GM12891 (cell line): ENCODE measurements at regions not wholly inside any gene's neighbourhood (a gene's known extent, or its start where the extent isn't known, plus 50 kb on each side); places are given as distances from the start of the nearest gene placed in this dataset.

Experiments
- DNase-seq: peaks from one replicate; pipeline ENCODE4 v3.0.0; 2011; ENCODE audit warnings: low spot score; ENCODE audit not compliant: insufficient read length
- FAIRE-seq: peaks from 2 replicates; lab custom pipeline; 2011; peaks lifted over from hg19 to GRCh38; lab: Jason Lieb, UNC
- PAX5 ChIP-seq: IDR thresholded peaks from 2 replicates; pipeline ENCODE4 v1.6.1; 2011; ENCODE audit warnings: low read length, moderate library complexity, mild to moderate bottlenecking; ENCODE audit not compliant: insufficient read depth, severe bottlenecking
- POLR2A ChIP-seq: IDR thresholded peaks from 2 replicates; pipeline ENCODE4 v1.6.1; 2011; ENCODE audit warnings: low read depth, low read length, control low read depth
- POLR2AphosphoS5 ChIP-seq: IDR thresholded peaks from 2 replicates; pipeline ENCODE4 v1.6.1; 2011; ENCODE audit warnings: low read depth, low read length, control low read depth
- POU2F2 ChIP-seq: IDR thresholded peaks from 2 replicates; pipeline ENCODE4 v1.6.1; 2011; ENCODE audit warnings: low read depth, mild to moderate bottlenecking, control low read depth, low read length, moderate library complexity
- SPI1 ChIP-seq: IDR thresholded peaks from 2 replicates; pipeline ENCODE4 v1.6.1; 2011; ENCODE audit warnings: low read depth, low read length, control low read depth
- TAF1 ChIP-seq: IDR thresholded peaks from 2 replicates; pipeline ENCODE4 v1.6.1; 2011; ENCODE audit warnings: low read depth, low read length, control low read depth

DNA sequence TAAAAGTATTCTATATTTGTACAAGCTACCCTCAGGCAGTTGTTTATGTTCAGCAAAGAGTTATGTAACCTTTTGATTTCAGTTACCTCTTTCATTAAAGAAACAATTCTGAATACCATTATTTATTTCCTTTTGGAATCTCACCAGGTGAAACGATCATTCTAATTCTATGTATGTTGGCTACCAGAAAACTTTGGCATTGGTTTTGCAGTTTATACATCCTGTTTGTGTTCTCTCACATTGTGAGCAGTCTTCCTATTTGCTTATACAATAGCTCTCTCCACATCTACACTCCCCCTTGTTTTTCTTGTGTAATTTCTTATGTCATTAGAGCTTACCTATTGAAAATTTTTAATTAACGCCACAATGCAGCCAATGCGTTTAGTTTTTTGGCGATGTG, 276.0 kb upstream of the MPDZ start:
- TF ChIP-seq POU2F2 (no peak), POLR2A (no peak), PAX5 (no peak)

DNA sequence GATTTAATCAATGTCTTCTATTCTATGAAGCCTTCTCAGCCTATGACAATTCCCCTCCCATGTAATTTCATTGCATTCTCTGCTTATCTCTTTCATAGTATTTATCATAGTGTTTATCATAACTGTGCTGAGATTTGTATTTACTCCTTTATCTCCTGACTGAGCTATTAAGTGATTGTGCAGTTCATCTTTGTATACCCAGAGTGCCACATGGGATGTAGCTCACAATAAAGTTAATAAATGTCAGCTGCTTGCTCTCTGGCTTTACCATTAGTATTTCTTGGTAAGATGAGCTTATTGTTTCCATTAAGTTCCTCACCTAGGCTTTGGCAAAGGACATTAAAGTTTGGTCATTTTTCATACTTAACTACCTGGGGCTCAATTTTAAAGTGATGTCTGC, 275.1 kb upstream of the MPDZ start:
- FAIRE-seq (no peak), DNase-seq (no peak)
- no peak for TF ChIP-seq POU2F2
- no peak for TF ChIP-seq TAF1
- TF ChIP-seq POLR2AphosphoS5 = no peak
- no peak for TF ChIP-seq PAX5
- TF ChIP-seq SPI1 = no peak
- no peak for TF ChIP-seq POLR2A

More for the DNA sequence above, 276.0 kb upstream of the MPDZ start:
- DNase-seq = no peak
- no peak for FAIRE-seq

DNA sequence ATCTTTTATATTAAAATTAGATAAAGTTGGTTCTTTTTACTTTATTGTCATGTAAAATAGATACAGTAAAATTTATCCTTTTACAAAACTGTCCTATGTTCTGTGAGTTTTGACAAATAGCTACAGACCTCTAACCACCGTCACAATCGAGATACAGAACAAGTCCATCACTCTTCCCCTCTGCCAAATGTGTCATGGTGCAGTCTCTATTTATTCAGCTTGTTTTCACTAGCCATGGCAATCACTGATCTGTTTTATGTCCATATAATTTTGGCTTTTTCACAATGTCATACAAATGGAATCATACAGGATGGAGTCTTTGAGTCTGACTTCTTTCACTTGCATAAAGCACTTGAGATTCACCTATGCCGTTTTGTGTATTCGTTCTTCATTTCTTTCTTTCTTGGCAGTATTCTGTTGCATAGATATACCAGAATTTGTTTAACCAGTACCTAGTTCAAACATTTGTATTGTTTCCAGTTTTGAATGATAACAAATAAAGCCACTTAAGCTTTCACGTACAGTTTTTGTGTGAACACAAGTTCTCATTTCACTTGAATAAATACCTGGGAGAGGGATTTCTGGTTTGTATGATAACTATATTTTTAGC, 273.2 kb upstream of the MPDZ start:
- no peak for FAIRE-seq
- DNase-seq = no peak
- TF ChIP-seq POLR2AphosphoS5 (no peak), POU2F2 (no peak), SPI1 (no peak), POLR2A (no peak), TAF1 (no peak), PAX5 (no peak)

DNA sequence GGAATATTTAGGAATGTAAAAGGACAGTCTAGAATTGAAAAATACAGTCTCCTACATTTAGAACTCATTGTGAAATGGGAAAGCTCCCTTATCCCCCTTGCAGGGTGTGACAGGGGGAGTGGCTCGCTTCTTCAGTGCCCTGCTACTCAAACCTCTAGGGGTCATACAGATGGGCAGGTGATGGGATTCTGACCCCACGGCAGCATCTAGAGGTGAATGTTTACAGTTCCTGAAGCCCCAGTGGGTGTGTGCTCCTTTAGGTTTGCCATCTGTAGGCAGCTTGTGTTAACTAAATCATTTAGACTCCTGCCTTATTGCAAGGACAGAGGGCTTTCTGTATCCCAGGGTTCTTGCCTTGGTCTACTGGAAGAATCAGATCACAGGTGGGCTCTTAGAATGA, 271.0 kb upstream of the MPDZ start:
- DNase-seq = no peak
- TF ChIP-seq POLR2AphosphoS5 (no peak), TAF1 (no peak), POLR2A (no peak), SPI1 (no peak), PAX5 (no peak), POU2F2 (no peak)
- no peak for FAIRE-seq

DNA sequence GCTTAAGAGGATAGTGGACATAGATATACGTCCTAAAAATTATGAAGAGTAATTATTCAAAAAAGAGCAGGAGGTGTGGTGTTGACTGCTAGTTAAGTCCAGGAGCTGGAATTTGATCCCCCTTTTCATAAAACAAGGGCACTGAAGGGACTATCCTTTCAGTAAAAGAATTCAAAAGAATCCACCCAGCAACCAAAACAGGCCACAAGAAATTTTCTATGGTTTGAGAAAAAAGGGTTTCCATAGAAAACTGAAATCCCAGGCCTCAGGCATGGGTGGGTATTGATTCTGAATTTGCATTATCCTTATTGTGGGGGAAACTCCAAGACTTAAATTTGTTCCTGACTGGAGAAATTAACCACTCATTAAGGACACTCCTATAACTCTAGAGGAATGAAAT, 269.0 kb upstream of the MPDZ start:
- TF ChIP-seq PAX5 = no peak
- FAIRE-seq (no peak), DNase-seq (no peak)

DNA sequence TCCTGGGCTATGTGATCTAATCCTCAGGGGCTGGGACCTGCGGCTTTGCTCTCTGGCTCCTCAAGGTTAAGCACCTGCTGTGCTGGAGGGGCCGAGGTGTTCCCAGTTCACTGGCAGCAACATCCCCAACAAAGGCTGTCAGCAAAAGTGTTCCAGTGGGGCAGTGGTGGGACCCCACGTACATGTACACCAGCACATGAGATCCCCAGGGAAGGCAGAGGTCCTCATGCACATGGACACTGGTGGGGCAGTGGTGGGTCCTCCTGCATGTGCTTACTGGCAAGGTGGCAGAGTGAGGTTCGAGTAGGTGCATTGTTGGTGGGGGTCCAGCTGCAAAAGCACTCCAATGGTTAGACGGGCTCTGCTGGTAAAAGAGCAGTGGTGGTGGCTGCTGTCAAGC, 255.6 kb upstream of the MPDZ start:
- no peak for DNase-seq
- no peak for FAIRE-seq
- TF ChIP-seq PAX5 = no peak
- TF ChIP-seq POLR2A = no peak
- no peak for TF ChIP-seq TAF1
- TF ChIP-seq SPI1 = no peak
- no peak for TF ChIP-seq POLR2AphosphoS5
- no peak for TF ChIP-seq POU2F2

DNA sequence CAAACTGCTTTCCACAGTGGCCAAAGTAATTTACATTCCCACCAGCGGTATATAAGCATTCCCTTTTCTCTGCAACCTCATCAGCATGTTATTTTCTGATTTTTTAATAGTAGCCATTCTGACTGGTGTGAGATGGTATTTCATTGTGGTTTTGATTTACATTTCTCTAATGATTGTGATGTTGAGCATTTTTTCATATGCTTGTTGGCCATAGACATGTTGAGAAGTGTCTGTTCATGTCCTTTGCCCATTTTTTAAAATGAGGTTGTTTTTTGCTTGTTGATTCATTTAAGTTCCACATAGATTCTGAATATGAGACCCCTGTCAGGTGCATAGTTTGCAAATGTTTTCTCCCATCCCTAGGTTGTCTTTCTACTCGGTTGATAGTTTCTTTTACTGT, 254.5 kb upstream of the MPDZ start:
- TF ChIP-seq SPI1 (no peak), POLR2A (no peak), POU2F2 (no peak), PAX5 (no peak), POLR2AphosphoS5 (no peak), TAF1 (no peak)
- DNase-seq = no peak
- FAIRE-seq = no peak

DNA sequence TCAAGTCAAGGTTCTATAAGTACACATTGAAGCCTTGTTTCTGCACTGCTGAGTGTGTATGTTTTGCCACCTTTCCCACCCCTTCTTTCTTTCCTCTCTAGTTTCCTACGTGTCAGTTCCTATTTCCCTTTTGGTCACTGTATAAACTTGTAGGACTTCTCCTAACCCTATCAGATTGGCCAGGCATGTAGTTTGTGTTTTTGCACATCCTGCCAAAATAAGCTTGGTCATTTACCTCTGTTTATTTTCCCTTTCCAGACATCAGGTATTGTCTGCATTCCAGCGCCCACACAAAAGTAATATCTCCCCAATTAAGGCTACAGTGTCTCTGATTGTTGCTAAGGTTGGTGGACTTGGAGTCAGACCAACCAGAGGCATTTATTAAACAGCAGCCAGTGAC, 252.9 kb upstream of the MPDZ start:
- no peak for DNase-seq
- FAIRE-seq = no peak
- TF ChIP-seq PAX5 = no peak
- no peak for TF ChIP-seq POLR2AphosphoS5
- no peak for TF ChIP-seq SPI1
- no peak for TF ChIP-seq POU2F2
- no peak for TF ChIP-seq TAF1
- no peak for TF ChIP-seq POLR2A

DNA sequence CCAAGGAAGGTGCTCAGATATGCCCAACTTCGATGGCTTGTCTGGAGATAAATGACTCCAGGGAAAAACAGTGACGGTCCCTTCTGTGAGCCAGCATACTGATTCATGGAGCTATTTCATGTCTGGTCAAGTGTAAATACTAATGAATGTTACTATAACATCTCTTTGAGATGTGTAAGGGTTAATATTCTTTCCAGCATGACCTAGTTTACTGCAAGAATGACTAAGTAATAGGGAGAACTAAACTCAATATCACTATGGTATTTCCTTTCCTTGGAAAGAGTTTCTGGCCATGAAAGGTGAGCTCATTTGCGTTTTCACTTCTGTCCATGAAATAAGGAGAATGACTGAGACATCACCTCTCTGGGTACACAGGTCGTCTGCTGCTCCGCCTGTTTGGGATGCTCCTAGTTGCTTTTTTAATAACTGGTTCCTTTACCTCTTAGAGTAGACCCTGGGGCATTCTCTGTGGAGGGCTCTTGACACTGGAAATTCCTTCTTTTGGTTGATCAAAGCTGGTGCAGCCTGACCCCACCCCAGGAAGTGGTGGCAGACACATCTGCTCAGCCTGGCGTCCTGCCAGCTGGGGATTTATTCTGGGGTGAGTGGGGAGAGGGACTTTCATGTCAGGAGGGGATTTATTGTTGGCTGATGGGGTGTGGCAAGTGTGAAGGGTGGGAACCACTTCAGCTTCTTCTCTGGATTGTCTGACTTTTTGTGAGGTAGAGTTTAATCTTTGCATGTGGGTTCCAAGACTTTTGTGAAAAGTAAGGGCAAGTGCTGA, 250.0 kb upstream of the MPDZ start:
- FAIRE-seq (no peak), DNase-seq (no peak)

DNA sequence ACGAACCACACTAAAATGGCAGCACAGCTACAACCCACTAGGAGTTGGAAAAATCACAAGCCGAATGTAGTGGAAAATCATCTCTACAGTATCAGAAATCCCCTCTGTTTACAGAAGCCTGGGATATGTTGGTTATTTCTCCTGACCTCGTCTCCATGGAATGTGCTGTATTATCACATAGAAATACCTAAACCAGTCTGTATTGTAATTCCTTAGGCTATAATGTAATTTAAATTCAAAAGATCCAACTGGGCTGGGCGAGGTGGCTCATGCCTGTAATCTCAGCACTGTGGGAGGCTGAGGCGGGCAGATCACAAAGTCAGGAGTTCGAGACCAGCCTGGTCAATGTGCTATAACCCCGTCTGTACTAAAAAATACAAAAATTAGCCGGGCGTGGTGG, 244.8 kb upstream of the MPDZ start:
- TF ChIP-seq PAX5 (no peak), POLR2A (no peak), TAF1 (no peak), POLR2AphosphoS5 (no peak)
- FAIRE-seq (no peak), DNase-seq (no peak)

More for the DNA sequence above, 250.0 kb upstream of the MPDZ start:
- no peak for TF ChIP-seq POLR2A
- TF ChIP-seq SPI1 = no peak
- no peak for TF ChIP-seq POU2F2
- no peak for TF ChIP-seq PAX5
- no peak for TF ChIP-seq TAF1
- TF ChIP-seq POLR2AphosphoS5 = no peak
